MM.1S (cell line): ENCODE measurements at regions not wholly inside any gene's neighbourhood (a gene's known extent, or its start where the extent isn't known, plus 50 kb on each side); places are given as distances from the start of the nearest gene placed in this dataset.

Experiments
- DNase-seq: peaks from one replicate; pipeline ENCODE4 v3.0.0-alpha.2; 2015
- H2AFZ ChIP-seq: fragments of 300-600 bp; sonication (generic); 2 replicates; pipeline ENCODE4 v1.6.0; 2016; ENCODE audit warnings: antibody characterized with exemption, low read length
- H3F3A ChIP-seq: fragments of 300-600 bp; sonication (generic); 2 replicates; pipeline ENCODE4 v1.6.1; 2016; ENCODE audit warnings: mild to moderate bottlenecking, antibody characterized with exemption, low read length, moderate library complexity, mixed read lengths; ENCODE audit not compliant: insufficient read depth
- H3K27ac ChIP-seq: fragments of 300-600 bp; sonication (generic); 2 replicates; pipeline ENCODE4 v1.5.1; 2016; ENCODE audit warnings: mild to moderate bottlenecking, low read length
- H3K27me3 ChIP-seq: fragments of 300-600 bp; sonication (generic); replicated peaks from 2 replicates; pipeline ENCODE4 v1.6.0; 2016; ENCODE audit warnings: low read length; ENCODE audit not compliant: insufficient read depth
- H3K36me3 ChIP-seq: fragments of 300-600 bp; sonication (generic); replicated peaks from 2 replicates; pipeline ENCODE4 v1.6.1; 2016; ENCODE audit warnings: mild to moderate bottlenecking, low read length, mixed read lengths; ENCODE audit not compliant: insufficient read depth
- H3K4me1 ChIP-seq: fragments of 300-600 bp; sonication (generic); 2 replicates; pipeline ENCODE4 v1.6.1; 2016; ENCODE audit warnings: low read length, mixed read lengths
- H3K4me2 ChIP-seq: fragments of 300-600 bp; sonication (generic); 2 replicates; pipeline ENCODE4 v1.6.0; 2016; ENCODE audit warnings: low read depth, low read length
- H3K4me3 ChIP-seq: fragments of 300-600 bp; sonication (generic); 2 replicates; pipeline ENCODE4 v1.5.1; 2016; ENCODE audit warnings: low read length, mixed read lengths
- H3K79me2 ChIP-seq: fragments of 300-600 bp; sonication (generic); 2 replicates; pipeline ENCODE4 v1.6.1; 2016; ENCODE audit warnings: mixed run types, low read length, mixed read lengths
- H3K9ac ChIP-seq: fragments of 300-600 bp; sonication (generic); 2 replicates; pipeline ENCODE4 v1.6.1; 2016; ENCODE audit warnings: low read length, mixed read lengths
- H3K9me2 ChIP-seq: fragments of 300-600 bp; sonication (generic); replicated peaks from 2 replicates; pipeline ENCODE4 v1.6.1; 2016; ENCODE audit warnings: mild to moderate bottlenecking, low read length, mixed read lengths; ENCODE audit not compliant: insufficient read depth
- H3K9me3 ChIP-seq: fragments of 300-600 bp; sonication (generic); replicated peaks from 2 replicates; pipeline ENCODE4 v1.6.1; 2016; ENCODE audit warnings: mild to moderate bottlenecking, low read length, mixed read lengths; ENCODE audit not compliant: insufficient read depth
- H4K20me1 ChIP-seq: fragments of 300-600 bp; sonication (generic); 2 replicates; pipeline ENCODE4 v1.6.1; 2016; ENCODE audit warnings: mild to moderate bottlenecking, low read length, moderate library complexity, mixed read lengths; ENCODE audit not compliant: insufficient read depth
- CTCF ChIP-seq: fragments of 300-600 bp; sonication (generic); IDR thresholded peaks from 2 replicates; pipeline ENCODE4 v1.5.1; 2016; ENCODE audit warnings: antibody characterized with exemption, low read length, mixed read lengths
- EZH2 ChIP-seq: fragments of 300-600 bp; sonication (generic); optimal IDR thresholded peaks from 2 replicates; pipeline ENCODE3; 2017; ENCODE audit warnings: low read depth, mild to moderate bottlenecking, antibody characterized with exemption, low read length, mixed read lengths
- EZH2phosphoT487 ChIP-seq: fragments of 300-600 bp; sonication (generic); IDR thresholded peaks from 2 replicates; pipeline ENCODE4 v1.6.1; 2018; ENCODE audit warnings: antibody characterized with exemption, low read length

- no peaks in the 10 kb centered on the region for H3F3A ChIP-seq
- no peak overlapping the region for H3K4me3 ChIP-seq
- no peaks in the 10 kb centered on the region for H3K36me3 ChIP-seq
- TF ChIP-seq CTCF (no peak), EZH2phosphoT487 (no peak), EZH2 (no peak)
- no peak overlapping the region for H3K4me2 ChIP-seq
- no peaks in the 10 kb centered on the region for H3K79me2 ChIP-seq
- H2AFZ ChIP-seq = no peak overlapping the region
- no peaks in the 10 kb centered on the region for H4K20me1 ChIP-seq
- H3K27me3 ChIP-seq = no peaks in the 10 kb centered on the region
- H3K27ac ChIP-seq = no peak overlapping the region
- no peaks in the 10 kb centered on the region for H3K9me2 ChIP-seq
- no peaks in the 10 kb centered on the region for H3K9me3 ChIP-seq
- H3K4me1 ChIP-seq = no peaks in the 10 kb centered on the region
- DNase-seq = no peak
- H3K9ac ChIP-seq = no peak overlapping the region
Measured at GRCh38 chr7:85940798-85941197, 702.9 kb upstream of the GRM3 start.

GRCh38 chr7:85931919-85932318 is 711.8 kb upstream of the GRM3 start:
- Histone ChIP-seq H4K20me1 (no peaks in the 10 kb centered on the region), H3K9me3 (no peaks in the 10 kb centered on the region), H3K79me2 (no peaks in the 10 kb centered on the region), H3K9me2 (no peaks in the 10 kb centered on the region), H3K4me3 (no peak overlapping the region), H3K36me3 (no peaks in the 10 kb centered on the region), H3K9ac (no peak overlapping the region), H2AFZ (no peak overlapping the region), H3K4me2 (no peak overlapping the region), H3F3A (no peaks in the 10 kb centered on the region), H3K27me3 (no peaks in the 10 kb centered on the region), H3K4me1 (no peaks in the 10 kb centered on the region), H3K27ac (no peak overlapping the region)
- TF ChIP-seq EZH2 = no peak
- no peak for TF ChIP-seq CTCF
- TF ChIP-seq EZH2phosphoT487 = no peak
- no peak for DNase-seq

GRCh38 chr7:85928500-85928899 is 715.2 kb upstream of the GRM3 start:
- Histone ChIP-seq H3K9me2 (no peaks in the 10 kb centered on the region), H3K9me3 (no peaks in the 10 kb centered on the region), H3K79me2 (no peaks in the 10 kb centered on the region), H3K27me3 (no peaks in the 10 kb centered on the region), H4K20me1 (no peaks in the 10 kb centered on the region), H3K36me3 (no peaks in the 10 kb centered on the region), H3K4me3 (no peak overlapping the region), H2AFZ (no peak overlapping the region), H3K4me2 (no peak overlapping the region), H3K9ac (no peak overlapping the region), H3K27ac (no peak overlapping the region), H3K4me1 (no peaks in the 10 kb centered on the region), H3F3A (no peaks in the 10 kb centered on the region)
- TF ChIP-seq EZH2phosphoT487 = no peak
- TF ChIP-seq EZH2 = no peak
- TF ChIP-seq CTCF = no peak
- no peak for DNase-seq

- H3K36me3 ChIP-seq = no peaks in the 10 kb centered on the region
- no peaks in the 10 kb centered on the region for H4K20me1 ChIP-seq
- no peaks in the 10 kb centered on the region for H3K9me3 ChIP-seq
- H3K4me2 ChIP-seq = no peak overlapping the region
- H3K4me1 ChIP-seq = no peaks in the 10 kb centered on the region
- no peak overlapping the region for H2AFZ ChIP-seq
- no peak for DNase-seq
- no peaks in the 10 kb centered on the region for H3F3A ChIP-seq
- H3K27me3 ChIP-seq = no peaks in the 10 kb centered on the region
- no peaks in the 10 kb centered on the region for H3K9me2 ChIP-seq
- no peak overlapping the region for H3K4me3 ChIP-seq
- no peak for TF ChIP-seq EZH2
- no peak for TF ChIP-seq EZH2phosphoT487
- TF ChIP-seq CTCF = no peak
- H3K79me2 ChIP-seq = no peaks in the 10 kb centered on the region
- H3K9ac ChIP-seq = no peak overlapping the region
- H3K27ac ChIP-seq = no peak overlapping the region
Measured at GRCh38 chr7:85927226-85927625, 716.5 kb upstream of the GRM3 start.
